Lower leg skin (tissue), 4 donors: ENCODE measurements at regions not wholly inside any gene's neighbourhood (a gene's known extent, or its start where the extent isn't known, plus 50 kb on each side); places are given as distances from the start of the nearest gene placed in this dataset.

Source experiments
- DNase-seq, 2 donors: peaks; one replicate each; pipeline ENCODE4 v3.0.0-alpha.2; 2019; ENCODE audit warnings: low spot score in 2 of 2
- H3K4me3 ChIP-seq: fragments of 200-600 bp; sonication (generic); 2 replicates; pipeline ENCODE4 v1.5.1; 2017; ENCODE audit warnings: mild to moderate bottlenecking, low read depth; ENCODE audit not compliant: poor library complexity, severe bottlenecking
- CTCF ChIP-seq, 3 donors: fragments of 450-650 bp; IDR thresholded peaks; one replicate each; pipeline ENCODE4 v1.5.1; 2016; ENCODE audit warnings: antibody characterized with exemption in 3 of 3, mild to moderate bottlenecking in 3 of 3, moderate library complexity in 2 of 3
- POLR2A ChIP-seq, 2 donors: fragments of 450-650 bp; IDR thresholded peaks; one replicate each; pipeline ENCODE4 v1.6.1; 2016 to 2017; ENCODE audit warnings: antibody characterized with exemption in 2 of 2, mild to moderate bottlenecking in 1 of 2, moderate library complexity in 1 of 2
- WGBS, 2 donors: methylation state at CpG; one replicate each; pipeline ENCODE4 v1.1.5; 2018; 5-methylcytosine and 5-hydroxymethylcytosine counted together
- intact Hi-C: fragments of 100-400 bp; cut with DNase I; formaldehyde crosslinking; loops from one replicate; pipeline ENCODE4 v1.15.0; 2023; ENCODE audit warnings: low total_unique reads

GRCh38 chr16:35440875-35441274, 1981.5 kb downstream of the TP53TG3F start:
- no peak for DNase-seq
- intact Hi-C loops: no loop called here
- no peak overlapping the region for H3K4me3 ChIP-seq
- TF ChIP-seq POLR2A (IDR thresholded peaks at IDR 0.05) (no peak), CTCF (IDR thresholded peaks at IDR 0.05) (no peak)

GRCh38 chr16:35447010-35447558, 1987.7 kb downstream of the TP53TG3F start:
- intact Hi-C loops: no loop called here
- H3K4me3 ChIP-seq: no peak overlapping the region
- 39 to 43% methylated on average over 3 of the region's 3 CpGs for WGBS, 2 donors
- TF ChIP-seq CTCF (IDR thresholded peaks at IDR 0.05) (no peak), POLR2A (IDR thresholded peaks at IDR 0.05) (no peak)
- DNase-seq: no peak

GRCh38 chr16:35449663-35450062, 1990.3 kb downstream of the TP53TG3F start:
- DNase-seq: no peak
- WGBS, 2 donors: 76 to 78% methylated on average over 2 of the region's 2 CpGs

GRCh38 chr16:35450648-35451047, 1991.2 kb downstream of the TP53TG3F start:
- no peak for DNase-seq
- WGBS, 2 donors: 69 to 71% methylated on average over 2 of the region's 2 CpGs
- no peak for TF ChIP-seq CTCF (IDR thresholded peaks at IDR 0.05)
- no peak for TF ChIP-seq POLR2A (IDR thresholded peaks at IDR 0.05)

More at GRCh38 chr16:35449663-35450062, 1990.3 kb downstream of the TP53TG3F start:
- no peak for TF ChIP-seq CTCF (IDR thresholded peaks at IDR 0.05)
- TF ChIP-seq POLR2A (IDR thresholded peaks at IDR 0.05): no peak
- H3K4me3 ChIP-seq: no peak overlapping the region
- intact Hi-C loops: no loop called here

GRCh38 chr16:35452471-35452870, 1993.1 kb downstream of the TP53TG3F start:
- no peak overlapping the region for H3K4me3 ChIP-seq
- TF ChIP-seq CTCF (IDR thresholded peaks at IDR 0.05): no peak
- no peak for TF ChIP-seq POLR2A (IDR thresholded peaks at IDR 0.05)
- intact Hi-C loops: no loop called here
- DNase-seq: no peak
- 81 to 82% methylated on average over 13 of the region's 13 CpGs for WGBS, 2 donors

More at GRCh38 chr16:35450648-35451047, 1991.2 kb downstream of the TP53TG3F start:
- H3K4me3 ChIP-seq: no peak overlapping the region
- intact Hi-C loops: no loop called here

GRCh38 chr16:35463358-35463757, 2003.9 kb downstream of the TP53TG3F start:
- TF ChIP-seq CTCF (IDR thresholded peaks at IDR 0.05) (no peak), POLR2A (IDR thresholded peaks at IDR 0.05) (no peak)

More at GRCh38 chr16:35463358-35463757, 2003.9 kb downstream of the TP53TG3F start:
- WGBS, 2 donors: 15 to 20% methylated on average over 1 of the region's 1 CpG
- no peak for DNase-seq
- H3K4me3 ChIP-seq: no peak overlapping the region
- intact Hi-C loops: no loop called here
